HG02678 (cell line): ENCODE measurements at regions not wholly inside any gene's neighbourhood (a gene's known extent, or its start where the extent isn't known, plus 50 kb on each side); places are given as distances from the start of the nearest gene placed in this dataset.
A peak's percentile ranks its signal among the peaks of the same experiment; 100 is the strongest.

ENCODE experiments used
- ATAC-seq: cut with Tn5 transposase; IDR thresholded peaks from one replicate; pipeline ENCODE4 v1.9.1; 2021; ENCODE audit warnings: mild to moderate bottlenecking, moderate library complexity; ENCODE audit not compliant: unreplicated experiment

DNA sequence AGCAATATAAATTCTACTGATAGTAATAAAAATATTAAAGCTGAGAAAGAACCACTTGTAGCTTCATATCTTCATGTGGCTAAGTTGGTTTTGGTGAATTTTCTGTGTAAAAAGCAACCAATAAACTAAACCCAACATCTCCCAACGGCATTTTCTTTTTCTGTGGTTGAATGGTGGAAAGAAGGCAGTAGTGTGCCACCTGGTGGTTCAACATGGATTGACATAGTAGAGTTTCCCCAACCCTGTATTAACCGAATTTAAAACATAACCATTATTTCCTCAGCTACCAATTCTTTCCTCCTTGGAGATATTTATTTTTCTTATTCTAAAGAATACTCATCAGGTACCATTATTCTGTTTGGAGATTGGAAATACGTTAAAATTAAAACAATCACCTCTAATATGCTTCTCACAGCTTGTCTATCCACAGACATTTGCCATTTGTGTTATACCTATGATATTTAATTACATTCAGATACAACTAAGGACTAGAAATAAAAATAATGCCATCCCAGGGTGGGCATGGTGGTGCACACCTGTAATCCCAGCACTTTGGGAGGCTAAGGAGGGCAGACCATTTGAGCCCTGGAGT is 117.1 kb upstream of the EEF1E1 start:
- ATAC-seq, result peak; percentile 86

DNA sequence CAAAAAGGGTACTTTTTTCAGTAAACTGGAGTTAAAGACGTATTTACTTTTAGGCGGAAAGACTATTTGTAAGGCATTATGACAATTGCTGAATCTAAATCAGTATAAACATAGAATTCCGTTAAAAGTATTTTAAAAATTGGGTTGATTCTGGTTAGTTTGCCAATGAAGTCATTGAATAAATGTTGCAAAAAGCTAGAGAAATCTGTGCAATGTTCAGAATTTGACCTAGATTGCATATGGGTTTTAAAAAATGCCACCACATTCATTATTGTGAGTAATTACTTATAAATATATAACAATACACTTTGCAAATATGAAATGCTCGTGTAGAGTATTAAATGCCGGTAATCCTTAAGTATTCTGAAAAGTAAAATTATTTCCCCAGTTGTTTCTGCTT is 116.5 kb upstream of the EEF1E1 start:
- ATAC-seq, result no peak

DNA sequence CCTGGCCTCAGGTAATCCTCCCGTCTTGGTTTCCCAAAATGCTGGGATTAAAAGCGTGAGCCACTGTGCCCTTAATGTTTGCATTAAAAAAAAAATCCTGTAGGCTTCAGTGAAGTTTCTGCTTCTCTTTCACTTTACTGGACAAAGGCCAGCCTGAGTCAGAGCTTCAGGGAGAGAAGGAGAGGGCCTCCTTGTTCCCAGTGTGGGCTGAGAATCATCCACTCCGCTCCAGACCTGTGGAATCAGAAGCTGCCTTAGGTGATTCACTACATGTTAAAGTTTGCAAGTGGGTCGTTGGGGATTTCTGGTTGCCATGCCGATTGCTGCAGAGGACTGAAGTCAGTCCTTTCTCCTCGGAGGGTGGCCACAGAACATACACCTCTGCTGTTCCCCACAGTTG is 113.3 kb upstream of the EEF1E1 start:
- ATAC-seq, result no peak

DNA sequence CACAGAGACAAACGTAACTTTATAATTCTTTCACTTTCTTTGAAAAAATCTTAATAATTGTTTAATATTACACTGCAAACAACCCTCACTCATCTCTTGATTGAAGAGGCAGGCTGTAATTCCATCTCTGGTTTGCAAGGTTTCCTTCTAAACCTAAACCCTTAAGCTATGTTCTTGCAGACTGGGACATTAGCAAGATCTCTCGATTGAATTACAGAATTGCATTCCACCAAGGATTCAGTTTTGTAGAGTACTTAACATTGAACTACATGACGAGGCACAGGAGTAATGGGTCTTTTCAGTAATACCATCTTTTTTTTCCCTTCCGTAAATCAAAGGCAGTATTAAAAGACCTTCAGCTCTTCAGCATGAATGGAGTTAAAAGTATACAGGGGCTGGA is 111.6 kb upstream of the EEF1E1 start:
- no peak for ATAC-seq

DNA sequence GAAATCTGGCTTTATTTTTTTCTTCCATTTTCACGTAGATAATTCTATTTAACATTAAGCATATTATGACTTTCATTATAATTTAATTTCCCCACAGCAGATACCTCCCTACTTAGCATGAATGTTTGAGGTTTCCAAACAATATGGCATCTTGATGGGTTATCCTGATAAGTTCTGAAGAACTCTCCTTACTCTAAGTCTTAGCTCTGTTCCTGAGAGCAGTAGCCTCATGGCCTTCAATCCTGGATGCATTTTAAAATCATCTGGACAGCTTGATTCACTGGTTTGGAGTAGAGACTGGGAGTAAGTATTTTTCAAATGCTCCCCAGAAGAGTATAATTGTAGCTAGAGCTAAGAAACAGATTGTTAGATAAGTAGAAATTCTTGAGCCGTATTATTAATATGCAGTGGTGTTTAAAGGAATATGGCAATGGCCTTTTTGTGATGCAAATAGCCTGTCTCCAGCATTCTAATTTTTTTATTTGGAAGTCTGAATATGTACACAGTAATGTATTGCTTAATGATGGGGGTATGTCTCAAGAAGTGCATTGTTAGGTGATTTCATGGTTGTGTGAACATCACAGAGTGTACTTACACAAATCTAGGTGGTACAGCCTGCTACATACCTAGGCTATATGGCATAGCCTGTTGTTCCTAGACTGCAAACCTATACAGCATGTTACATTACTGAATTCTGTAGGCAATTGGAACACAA is 110.5 kb upstream of the EEF1E1 start:
- ATAC-seq, result no peak

DNA sequence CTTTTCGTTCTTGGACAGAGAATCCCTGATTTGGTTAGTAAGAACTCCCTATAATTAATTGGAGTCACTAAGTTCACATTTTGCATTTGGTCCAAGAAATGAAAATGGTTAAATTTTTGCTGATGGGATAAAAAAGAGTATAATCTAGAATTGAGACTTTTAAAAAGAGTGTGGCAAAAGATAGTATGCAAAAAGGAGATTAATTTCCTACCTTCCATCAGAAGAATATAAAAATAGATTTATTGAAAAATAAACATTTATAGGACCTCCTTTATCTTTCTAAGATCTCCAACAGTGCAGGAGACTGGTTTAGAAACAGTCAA is 105.5 kb upstream of the EEF1E1 start:
- no peak for ATAC-seq

DNA sequence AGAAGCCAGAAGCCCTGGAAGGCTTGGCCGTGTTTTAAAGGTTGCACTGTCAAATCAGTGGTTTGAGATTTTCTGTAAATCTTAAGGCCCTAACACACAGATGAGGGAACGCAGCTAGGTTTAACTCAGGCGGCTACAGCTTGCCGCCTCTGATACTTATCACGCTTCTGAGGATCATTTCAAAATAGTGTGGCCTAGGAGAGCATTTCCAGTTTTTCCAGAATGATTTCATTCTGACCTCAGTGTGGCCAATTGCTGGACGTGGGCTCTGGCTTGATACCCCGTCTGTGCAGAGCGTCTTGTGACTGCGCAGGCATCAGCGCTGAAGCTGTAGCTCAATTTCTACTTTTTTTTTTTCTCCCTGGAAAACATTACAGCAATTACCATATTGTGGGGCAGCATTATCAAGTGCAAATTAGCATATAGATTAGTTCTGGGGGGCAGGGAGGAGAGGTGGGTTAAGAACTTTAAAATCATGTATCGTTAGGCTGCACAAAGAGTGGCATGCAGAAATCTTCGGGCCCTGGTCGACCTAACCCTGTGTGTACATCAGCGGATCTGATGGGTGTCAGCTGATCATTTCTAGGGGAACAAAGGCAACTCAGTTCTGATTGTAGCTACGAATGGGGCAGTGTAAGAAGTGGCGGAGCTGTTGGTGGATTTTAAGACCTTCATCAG is 105.0 kb upstream of the EEF1E1 start:
- no peak for ATAC-seq

DNA sequence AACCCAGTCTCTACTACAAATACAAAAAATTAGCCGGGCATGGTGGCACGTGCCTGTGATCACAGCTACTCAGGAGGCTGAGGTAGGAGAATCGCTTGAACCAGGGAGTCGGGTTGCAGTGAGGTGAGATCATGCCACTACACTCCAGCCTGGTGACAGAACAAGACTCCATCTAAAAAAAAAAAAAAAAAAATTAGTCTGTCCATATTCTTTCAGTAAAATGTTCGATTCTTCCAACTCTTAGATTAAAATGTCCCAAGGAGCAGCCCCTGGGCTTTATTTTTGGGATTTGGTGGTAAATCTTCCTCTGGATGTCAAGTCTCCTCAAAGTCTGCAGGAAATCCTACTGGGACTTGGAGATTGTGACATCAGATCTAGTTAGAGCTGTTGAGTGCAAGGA is 101.0 kb upstream of the EEF1E1 start:
- ATAC-seq, result no peak

DNA sequence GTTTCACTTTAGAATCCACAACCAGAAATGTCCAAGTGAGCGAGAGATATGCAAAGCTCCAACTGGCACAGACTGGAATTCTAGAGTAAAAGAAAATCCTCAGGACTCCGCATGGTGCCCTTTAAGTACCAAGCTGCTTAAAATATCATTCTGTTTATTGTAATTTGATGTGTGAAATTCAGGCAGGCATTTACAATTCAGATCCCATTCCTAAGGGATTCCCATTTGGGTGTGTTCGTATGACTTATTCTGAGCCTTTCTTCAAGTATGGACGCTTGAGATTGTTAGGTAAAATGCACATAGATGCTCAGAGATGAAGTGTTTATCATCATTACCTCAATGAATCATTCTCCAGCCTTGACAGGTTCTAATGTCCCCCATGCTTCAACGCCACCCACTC is 99.3 kb upstream of the EEF1E1 start:
- no peak for ATAC-seq

DNA sequence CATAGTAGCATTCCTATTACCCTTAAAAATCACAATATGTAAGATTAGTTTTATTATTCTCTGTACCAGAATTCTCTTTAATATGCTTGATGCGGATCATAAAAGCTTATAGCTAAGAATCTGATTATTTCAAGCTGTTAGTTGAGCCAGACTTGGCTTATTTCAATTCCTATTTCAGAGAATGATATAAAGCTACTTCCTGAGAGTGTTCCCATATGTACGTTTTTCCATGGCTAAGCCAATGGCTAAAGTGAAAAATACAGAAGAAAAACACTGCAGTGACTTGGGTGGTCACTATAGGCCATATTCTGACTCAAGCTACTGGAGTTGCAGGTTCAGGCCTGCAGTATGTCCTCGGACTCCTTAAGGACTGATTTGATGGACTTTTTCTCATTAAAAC is 97.9 kb upstream of the EEF1E1 start:
- ATAC-seq, result no peak

DNA sequence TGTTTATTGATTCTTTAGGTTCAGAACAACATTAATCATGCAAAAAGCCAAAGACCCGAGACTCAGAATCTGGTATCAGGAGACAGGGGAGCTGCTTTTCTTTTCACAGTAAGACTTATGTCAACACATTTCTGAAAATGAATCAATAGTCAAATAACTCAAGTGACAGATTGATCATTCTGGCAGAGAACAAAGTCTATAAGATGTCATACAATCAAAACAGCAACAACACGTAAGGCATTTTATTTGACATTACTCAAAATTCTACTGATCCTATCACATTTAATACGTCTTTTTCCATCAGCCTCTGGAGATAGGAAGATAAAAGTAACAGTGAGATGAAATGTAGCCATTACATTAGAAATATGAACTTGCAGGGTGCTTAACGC is 93.4 kb upstream of the EEF1E1 start:
- ATAC-seq, result no peak

DNA sequence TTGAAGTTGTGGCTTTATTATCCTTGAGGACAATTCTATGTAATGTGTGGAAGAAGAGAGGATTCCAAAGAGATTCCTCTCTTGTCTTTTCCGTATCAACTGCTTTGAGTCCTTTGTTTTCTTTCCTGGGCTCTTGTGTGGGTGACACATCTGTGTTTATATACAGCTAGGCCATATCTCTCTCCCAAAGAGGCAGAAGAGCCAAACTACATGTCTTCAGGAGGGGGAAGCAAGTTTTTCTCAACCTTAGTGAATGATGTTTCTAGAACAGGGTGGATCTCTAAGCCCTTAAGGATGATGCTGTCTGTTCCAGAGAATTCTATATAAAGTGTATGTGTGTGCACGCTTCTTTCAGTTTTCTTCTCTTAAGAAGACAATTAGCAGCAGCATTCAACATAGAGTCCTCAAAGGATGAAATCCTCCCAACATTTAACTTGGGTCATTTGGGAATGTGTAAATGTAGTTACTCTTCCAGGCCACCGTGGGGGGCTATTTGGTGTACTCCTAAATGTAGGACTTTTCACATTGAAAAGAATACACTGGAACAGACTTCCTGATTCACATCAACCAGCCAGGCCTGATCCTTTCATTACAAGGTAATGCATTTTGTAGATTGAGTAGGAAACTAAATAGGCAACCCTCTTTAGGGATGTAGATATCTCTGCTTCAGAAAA is 92.8 kb upstream of the EEF1E1 start:
- ATAC-seq, result no peak

DNA sequence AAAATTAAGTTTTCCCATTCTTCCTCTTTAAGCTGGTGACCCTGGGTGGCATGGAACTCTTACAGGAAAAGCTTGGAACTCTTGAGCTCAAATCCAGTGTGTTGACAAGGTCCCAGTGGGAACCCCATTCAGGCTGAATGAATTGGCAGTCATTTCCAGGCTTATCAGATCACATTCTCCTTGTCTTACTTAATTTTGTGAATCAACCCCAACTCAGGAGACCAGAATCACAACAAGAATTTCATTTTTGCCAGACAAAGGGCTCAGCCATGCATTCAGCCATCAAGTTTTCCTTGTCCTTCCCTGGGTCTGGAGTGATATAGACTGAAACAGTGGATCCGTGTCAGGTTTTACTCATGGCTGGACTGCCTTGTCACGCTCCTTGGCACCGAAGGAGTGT is 92.1 kb upstream of the EEF1E1 start:
- ATAC-seq, result no peak

DNA sequence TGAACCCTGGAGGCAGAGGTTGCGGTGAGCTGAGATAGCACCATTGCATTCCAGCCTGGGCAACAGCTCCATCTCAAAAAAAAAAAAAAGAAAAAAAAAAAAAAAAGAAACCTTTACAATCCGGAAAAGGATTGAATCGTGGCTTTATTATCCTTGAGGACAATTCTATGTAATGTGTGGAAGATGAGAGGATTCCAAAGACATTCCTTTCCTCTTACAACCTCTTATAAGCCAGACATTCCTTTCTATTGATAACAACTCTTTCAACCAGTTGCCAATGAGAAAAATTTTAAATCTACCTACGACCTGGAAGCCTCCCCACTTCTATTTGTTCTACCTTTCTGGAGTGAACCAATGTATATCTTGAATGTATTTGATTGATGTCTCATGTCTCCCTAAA is 91.2 kb upstream of the EEF1E1 start:
- ATAC-seq, result no peak

DNA sequence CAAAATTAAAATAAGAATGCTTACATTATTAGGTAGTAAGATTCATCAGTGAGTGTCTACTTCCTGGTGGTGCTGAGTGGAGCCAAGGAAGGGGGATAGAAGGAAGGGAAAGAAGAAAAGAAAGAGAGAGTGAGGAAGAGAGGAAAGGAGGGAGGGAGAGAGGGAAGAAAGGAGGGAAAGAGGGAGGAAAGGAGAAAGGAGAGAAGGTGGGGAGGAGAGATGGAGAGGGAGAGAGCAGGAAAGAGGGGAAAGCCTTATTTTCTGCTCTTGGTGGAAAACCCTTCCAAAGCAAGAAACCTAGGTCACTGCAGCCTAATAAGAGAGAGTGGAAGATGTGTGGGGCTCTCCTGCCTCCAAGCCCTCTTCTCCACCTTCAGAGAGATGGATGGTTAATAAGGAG is 90.2 kb upstream of the EEF1E1 start:
- ATAC-seq, result no peak

DNA sequence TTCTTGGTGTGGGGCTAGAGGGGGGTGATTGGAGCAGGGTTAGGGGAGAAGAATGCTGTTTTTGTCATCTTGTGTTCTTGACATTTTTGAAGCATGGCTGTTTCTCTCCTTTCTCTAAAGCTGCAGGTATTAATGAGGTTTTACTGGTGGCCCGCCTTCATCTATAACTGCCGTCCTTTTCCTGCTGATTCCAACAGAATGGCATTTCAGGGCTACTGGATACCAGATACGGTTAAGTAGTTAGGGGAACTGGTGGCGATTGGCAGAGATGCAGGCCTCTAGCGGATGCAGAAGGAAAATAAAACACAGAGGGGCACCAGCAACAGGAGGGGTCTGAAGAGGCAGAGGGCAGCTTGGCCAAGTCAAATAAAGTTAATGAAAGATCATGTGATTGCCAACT is 89.7 kb upstream of the EEF1E1 start:
- no peak for ATAC-seq

DNA sequence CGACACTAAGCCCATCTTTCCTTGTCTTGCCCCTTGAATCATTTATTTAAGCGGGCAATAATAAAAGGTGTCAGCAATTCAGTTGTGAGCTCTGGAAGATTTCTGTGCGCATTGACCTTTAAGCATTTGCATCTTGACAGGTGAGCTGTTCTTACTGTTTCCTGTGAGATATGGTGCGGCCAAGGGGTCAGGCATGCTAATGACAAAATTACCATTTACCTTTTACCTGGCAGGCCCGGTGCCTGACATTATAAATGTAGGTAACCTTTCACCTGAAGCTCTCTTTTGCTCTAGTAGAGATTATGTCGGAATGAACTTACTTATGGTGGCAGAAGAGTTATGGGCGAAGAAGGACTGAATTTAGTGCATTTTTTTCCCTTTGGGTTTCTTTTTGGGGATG is 89.3 kb upstream of the EEF1E1 start:
- ATAC-seq, result no peak

DNA sequence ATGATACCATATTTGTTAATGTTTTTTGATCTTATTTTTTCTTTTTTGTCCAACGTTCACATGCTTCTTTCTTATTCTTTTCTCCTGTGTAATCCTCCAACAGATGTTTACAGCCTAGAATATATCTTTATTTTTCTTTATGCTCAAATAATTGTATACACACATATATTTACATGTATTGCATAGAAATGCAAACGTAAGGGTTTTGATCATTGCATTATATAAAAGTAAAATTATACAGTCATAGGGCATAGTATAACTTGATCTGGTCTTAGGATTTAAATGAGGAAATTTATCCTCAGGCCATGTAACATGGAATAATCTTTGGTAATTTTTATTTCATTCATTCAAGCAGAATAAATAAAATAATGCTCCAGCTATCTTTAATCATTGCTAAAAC is 84.9 kb upstream of the EEF1E1 start:
- no peak for ATAC-seq

DNA sequence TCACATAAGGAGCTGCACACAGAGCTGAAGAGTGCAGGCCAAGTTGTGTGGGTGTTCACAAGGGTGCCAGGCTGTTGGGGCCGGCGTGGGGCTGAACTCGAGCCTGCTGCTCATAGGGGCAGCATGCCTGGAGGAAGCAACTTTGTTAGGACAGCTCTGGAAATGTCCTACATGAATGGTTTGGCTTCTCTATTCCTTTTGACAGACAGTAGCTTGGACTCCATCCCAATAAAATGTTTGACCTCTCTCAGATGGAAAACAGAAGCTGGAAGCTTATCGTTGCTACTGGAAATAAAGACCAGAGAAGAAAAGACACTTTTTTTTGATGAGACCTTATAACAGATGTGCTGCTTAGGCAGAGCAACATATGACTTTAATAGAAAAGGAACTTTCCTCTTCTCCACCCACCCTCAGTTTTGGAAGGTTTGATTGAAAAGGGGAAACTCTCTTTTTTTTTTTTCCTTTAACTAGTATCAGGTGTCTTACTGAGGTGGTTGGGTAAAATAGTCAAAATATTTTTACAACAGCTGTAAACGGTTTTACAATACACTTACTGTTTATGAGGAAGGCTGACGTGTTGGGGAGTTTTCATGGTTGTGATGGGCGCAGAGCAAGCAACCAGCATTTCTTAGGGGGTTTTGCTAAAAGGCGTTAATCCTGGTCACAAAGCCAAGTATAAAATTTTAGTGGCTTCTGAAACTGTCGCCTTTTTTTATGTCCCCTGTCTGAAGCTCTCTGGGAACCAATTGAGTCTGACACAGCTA is 80.7 kb upstream of the EEF1E1 start:
- no peak for ATAC-seq

DNA sequence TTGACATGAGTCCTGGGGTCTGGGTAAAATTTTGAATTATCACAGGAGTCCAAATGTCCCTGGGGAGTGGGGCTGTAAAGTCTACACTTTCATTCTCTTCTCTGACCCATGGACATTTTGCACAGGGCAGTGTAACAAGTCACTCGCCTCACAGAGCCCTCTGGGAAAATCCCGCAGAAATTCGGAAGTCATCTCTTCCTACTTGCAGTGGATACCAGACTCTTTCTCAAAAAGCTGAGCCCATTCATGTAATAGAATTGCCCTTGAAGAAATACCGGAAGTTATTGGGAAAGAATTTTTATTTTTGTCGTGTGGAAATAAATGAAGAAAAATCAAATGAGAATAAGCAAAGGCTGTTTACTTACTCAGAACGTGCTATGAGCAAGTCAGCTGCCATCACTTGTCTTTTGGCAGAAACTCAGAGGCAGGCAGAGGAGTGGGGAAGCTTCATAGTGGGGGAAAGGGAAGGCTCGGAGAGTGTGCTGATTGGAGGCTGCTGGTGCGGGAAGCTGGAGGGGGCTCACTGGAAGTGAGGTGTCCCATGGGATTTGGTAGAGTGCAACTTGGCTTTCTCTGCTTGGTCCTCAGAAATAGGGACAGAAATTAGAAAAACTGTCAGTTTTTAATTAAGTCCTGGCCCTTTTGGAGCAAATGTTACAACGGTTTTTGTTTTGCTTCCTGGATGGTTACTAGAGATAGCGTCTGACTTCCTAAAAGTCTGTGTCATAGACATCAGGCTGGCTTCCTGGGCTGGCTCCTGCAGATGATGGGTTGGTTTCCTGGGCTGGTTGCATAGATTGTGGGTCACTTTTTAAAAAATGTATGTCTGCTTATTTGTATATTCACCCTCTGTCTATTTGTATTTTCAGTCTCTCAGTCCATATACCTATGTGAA is 79.8 kb upstream of the EEF1E1 start:
- ATAC-seq, result no peak
